ENCODE measurements at regions not wholly inside any gene's neighbourhood (a gene's known extent, or its start where the extent isn't known, plus 50 kb on each side); places are given as distances from the start of the nearest gene placed in this dataset.

GRCh38 chr22:49140911-49141665 is 686.6 kb downstream of the BRD1 start:
- no peak overlapping the region for H3K27ac ChIP-seq (ENCODE audit: low read length)
- no peaks in the 10 kb centered on the region for H3K4me1 ChIP-seq (ENCODE audit: control insufficient read depth in 1 of 2, insufficient read depth in 2 of 2, low read length in 2 of 2)
- no peaks in the 10 kb centered on the region for H3K27me3 ChIP-seq (ENCODE audit: low read depth, low read length)
- H3K9me3 ChIP-seq (ENCODE audit: control insufficient read depth in 1 of 2, low read length in 2 of 2) = no peaks in the 10 kb centered on the region
- no peaks in the 10 kb centered on the region for H3K36me3 ChIP-seq (ENCODE audit: control insufficient read depth in 1 of 2, insufficient read depth in 2 of 2, low read length in 2 of 2)
- no peak overlapping the region for H3K4me3 ChIP-seq (ENCODE audit: low read depth in 1 of 2, low read length in 2 of 2)

DNA sequence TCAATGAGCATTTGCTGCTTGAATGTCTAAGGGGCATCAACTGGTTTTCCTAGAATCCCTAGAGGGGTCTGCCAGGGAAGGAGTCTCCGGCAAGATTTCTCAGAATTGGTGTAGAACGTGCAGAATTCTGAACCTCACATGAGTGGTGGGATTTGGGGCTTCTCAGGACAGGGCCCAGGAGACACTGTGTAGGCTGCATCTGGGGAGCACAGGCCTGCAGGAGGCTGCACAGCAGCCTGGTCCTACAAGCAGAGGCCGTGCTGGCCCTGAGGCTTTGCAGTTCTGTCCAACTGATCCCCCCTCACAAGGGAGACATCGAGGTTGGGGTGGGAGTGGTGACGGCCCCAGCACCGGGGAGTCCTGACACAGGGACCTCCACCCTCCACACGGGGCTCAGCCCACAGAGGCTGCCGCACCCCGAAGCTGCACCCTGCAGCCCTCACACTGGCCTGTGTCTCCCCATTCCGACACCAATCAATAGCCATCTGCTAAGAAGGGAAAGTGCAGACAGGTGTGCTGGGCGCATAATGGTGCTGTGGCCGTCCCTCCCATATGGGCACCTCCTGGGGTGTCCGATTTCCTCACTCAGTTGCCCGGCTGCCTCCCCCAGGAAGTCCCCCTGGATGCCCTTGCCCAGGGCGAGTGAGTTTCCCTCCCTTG is 688.1 kb downstream of the BRD1 start:
- Histone ChIP-seq H3K36me3 (ENCODE audit: control insufficient read depth in 1 of 2, insufficient read depth in 2 of 2, low read length in 2 of 2) (no peaks in the 10 kb centered on the region), H3K27ac (ENCODE audit: low read length) (no peak overlapping the region), H3K4me1 (ENCODE audit: control insufficient read depth in 1 of 2, insufficient read depth in 2 of 2, low read length in 2 of 2) (no peaks in the 10 kb centered on the region), H3K4me3 (ENCODE audit: low read depth in 1 of 2, low read length in 2 of 2) (no peak overlapping the region), H3K9me3 (ENCODE audit: control insufficient read depth in 1 of 2, low read length in 2 of 2) (no peaks in the 10 kb centered on the region), H3K27me3 (ENCODE audit: low read depth, low read length) (no peaks in the 10 kb centered on the region)

DNA sequence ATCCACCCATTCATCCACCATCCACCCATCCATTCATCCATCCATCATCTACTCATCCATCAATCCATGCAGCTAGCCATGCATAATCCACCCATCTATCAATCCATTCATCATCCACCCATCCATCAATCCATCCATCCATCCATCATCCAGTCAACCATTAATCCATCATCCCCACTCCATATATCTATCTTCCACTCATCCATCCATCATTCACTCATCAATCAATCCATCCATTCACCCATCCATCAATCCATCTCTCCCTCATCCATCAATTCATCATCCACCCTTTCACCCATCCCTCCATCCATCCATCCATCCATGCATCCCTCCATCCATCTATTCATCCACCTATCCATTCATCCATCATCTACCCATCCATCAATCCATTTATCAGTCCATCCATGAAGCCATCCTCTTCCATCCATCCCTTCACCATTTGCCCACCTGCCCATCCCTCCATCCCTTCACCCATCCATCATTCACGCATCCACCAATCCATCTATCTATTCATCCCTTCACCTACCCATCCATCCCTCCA is 689.4 kb downstream of the BRD1 start:
- Histone ChIP-seq H3K27ac (ENCODE audit: low read length) (no peak overlapping the region), H3K27me3 (ENCODE audit: low read depth, low read length) (no peaks in the 10 kb centered on the region), H3K9me3 (ENCODE audit: control insufficient read depth in 1 of 2, low read length in 2 of 2) (no peaks in the 10 kb centered on the region), H3K4me3 (ENCODE audit: low read depth in 1 of 2, low read length in 2 of 2) (no peak overlapping the region), H3K4me1 (ENCODE audit: control insufficient read depth in 1 of 2, insufficient read depth in 2 of 2, low read length in 2 of 2) (no peaks in the 10 kb centered on the region), H3K36me3 (ENCODE audit: control insufficient read depth in 1 of 2, insufficient read depth in 2 of 2, low read length in 2 of 2) (no peaks in the 10 kb centered on the region)

- Histone ChIP-seq H3K36me3 (ENCODE audit: control insufficient read depth in 1 of 2, insufficient read depth in 2 of 2, low read length in 2 of 2) (no peaks in the 10 kb centered on the region), H3K4me1 (ENCODE audit: control insufficient read depth in 1 of 2, insufficient read depth in 2 of 2, low read length in 2 of 2) (no peaks in the 10 kb centered on the region), H3K27ac (ENCODE audit: low read length) (no peak overlapping the region), H3K27me3 (ENCODE audit: low read depth, low read length) (no peaks in the 10 kb centered on the region), H3K9me3 (ENCODE audit: control insufficient read depth in 1 of 2, low read length in 2 of 2) (no peaks in the 10 kb centered on the region), H3K4me3 (ENCODE audit: low read depth in 1 of 2, low read length in 2 of 2) (no peak overlapping the region)
These were observed 690.4 kb downstream of the BRD1 start for GRCh38 chr22:49137206-49137840.

- Histone ChIP-seq H3K27ac (ENCODE audit: low read length) (no peak overlapping the region), H3K27me3 (ENCODE audit: low read depth, low read length) (no peaks in the 10 kb centered on the region), H3K9me3 (ENCODE audit: control insufficient read depth in 1 of 2, low read length in 2 of 2) (no peaks in the 10 kb centered on the region), H3K4me1 (ENCODE audit: control insufficient read depth in 1 of 2, insufficient read depth in 2 of 2, low read length in 2 of 2) (no peaks in the 10 kb centered on the region), H3K4me3 (ENCODE audit: low read depth in 1 of 2, low read length in 2 of 2) (no peak overlapping the region), H3K36me3 (ENCODE audit: control insufficient read depth in 1 of 2, insufficient read depth in 2 of 2, low read length in 2 of 2) (no peaks in the 10 kb centered on the region)
These were observed 690.9 kb downstream of the BRD1 start for GRCh38 chr22:49136816-49137180.

DNA sequence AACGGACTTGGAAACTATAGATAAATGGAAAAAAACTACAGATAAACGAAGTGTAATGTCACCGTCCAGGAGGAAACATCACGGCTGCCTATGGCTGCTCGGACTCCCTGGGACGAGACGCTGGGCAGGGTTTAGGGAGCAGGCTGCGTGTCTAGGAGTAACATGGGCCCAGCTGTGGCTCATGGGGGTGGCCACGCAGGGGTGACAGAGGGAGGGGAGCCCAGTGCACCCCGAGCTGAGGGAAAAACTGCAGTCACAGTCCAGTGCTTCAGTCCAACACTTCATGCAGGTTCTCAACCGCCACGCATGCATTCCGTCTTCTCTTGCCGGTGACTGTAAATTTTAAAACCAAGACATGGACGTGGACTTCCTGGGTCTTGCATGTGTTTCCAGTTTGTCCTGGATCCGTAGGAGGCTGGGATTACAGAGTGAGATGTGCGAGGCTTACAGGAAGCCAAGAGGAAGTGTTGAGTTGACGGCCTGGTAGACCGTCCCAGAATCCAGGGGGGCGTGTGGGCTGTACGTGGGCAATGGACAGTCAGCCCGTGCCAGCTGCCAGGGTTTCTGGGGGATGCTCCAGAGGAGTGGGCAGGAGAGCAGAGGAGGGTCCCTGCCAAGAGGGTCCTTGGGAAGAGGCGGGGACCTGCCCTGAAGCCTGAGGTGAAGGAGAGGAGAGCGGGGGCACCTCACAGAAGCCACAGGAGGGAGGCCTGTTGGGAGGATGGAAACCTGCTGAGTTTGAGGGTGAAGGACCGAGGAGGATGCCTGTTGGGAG is 691.4 kb downstream of the BRD1 start:
- Histone ChIP-seq H3K9me3 (ENCODE audit: control insufficient read depth in 1 of 2, low read length in 2 of 2) (no peaks in the 10 kb centered on the region), H3K4me1 (ENCODE audit: control insufficient read depth in 1 of 2, insufficient read depth in 2 of 2, low read length in 2 of 2) (no peaks in the 10 kb centered on the region), H3K36me3 (ENCODE audit: control insufficient read depth in 1 of 2, insufficient read depth in 2 of 2, low read length in 2 of 2) (no peaks in the 10 kb centered on the region), H3K27ac (ENCODE audit: low read length) (no peak overlapping the region), H3K27me3 (ENCODE audit: low read depth, low read length) (no peaks in the 10 kb centered on the region), H3K4me3 (ENCODE audit: low read depth in 1 of 2, low read length in 2 of 2) (no peak overlapping the region)

GRCh38 chr22:49134076-49134475 is 693.6 kb downstream of the BRD1 start:
- H3K4me3 ChIP-seq (ENCODE audit: low read depth in 1 of 2, low read length in 2 of 2) = no peak overlapping the region
- H3K4me1 ChIP-seq (ENCODE audit: control insufficient read depth in 1 of 2, insufficient read depth in 2 of 2, low read length in 2 of 2) = no peaks in the 10 kb centered on the region
- H3K27ac ChIP-seq (ENCODE audit: low read length) = no peak overlapping the region
- H3K9me3 ChIP-seq (ENCODE audit: control insufficient read depth in 1 of 2, low read length in 2 of 2) = no peaks in the 10 kb centered on the region
- no peaks in the 10 kb centered on the region for H3K27me3 ChIP-seq (ENCODE audit: low read depth, low read length)
- no peaks in the 10 kb centered on the region for H3K36me3 ChIP-seq (ENCODE audit: control insufficient read depth in 1 of 2, insufficient read depth in 2 of 2, low read length in 2 of 2)

- Histone ChIP-seq H3K4me1 (ENCODE audit: control insufficient read depth in 1 of 2, insufficient read depth in 2 of 2, low read length in 2 of 2) (no peaks in the 10 kb centered on the region), H3K4me3 (ENCODE audit: low read depth in 1 of 2, low read length in 2 of 2) (no peak overlapping the region), H3K27me3 (ENCODE audit: low read depth, low read length) (no peaks in the 10 kb centered on the region), H3K9me3 (ENCODE audit: control insufficient read depth in 1 of 2, low read length in 2 of 2) (no peaks in the 10 kb centered on the region), H3K27ac (ENCODE audit: low read length) (no peak overlapping the region), H3K36me3 (ENCODE audit: control insufficient read depth in 1 of 2, insufficient read depth in 2 of 2, low read length in 2 of 2) (no peaks in the 10 kb centered on the region)
These were observed 694.1 kb downstream of the BRD1 start for GRCh38 chr22:49133541-49133940.

DNA sequence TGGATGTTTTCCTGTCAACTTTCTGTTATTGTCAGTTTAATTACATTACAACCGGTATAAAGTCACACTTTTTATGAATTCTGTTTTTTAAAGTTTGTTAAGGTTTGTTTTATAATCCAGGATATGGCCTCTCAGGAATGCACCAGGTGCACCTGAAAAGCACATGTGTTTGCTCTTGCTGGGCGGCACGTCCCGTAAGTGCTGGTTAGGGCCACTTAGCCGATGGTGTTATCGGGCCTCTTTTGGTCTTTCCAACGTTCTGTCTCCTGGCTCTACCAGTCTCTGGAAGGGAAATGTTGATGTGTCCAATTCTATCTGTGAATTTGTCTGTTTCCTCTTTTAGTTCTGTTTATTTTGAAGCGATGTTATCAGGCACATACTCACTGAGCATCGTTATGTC is 695.7 kb downstream of the BRD1 start:
- H3K36me3 ChIP-seq (ENCODE audit: control insufficient read depth in 1 of 2, insufficient read depth in 2 of 2, low read length in 2 of 2) = no peaks in the 10 kb centered on the region
- no peaks in the 10 kb centered on the region for H3K27me3 ChIP-seq (ENCODE audit: low read depth, low read length)
- no peaks in the 10 kb centered on the region for H3K9me3 ChIP-seq (ENCODE audit: control insufficient read depth in 1 of 2, low read length in 2 of 2)
- no peaks in the 10 kb centered on the region for H3K4me1 ChIP-seq (ENCODE audit: control insufficient read depth in 1 of 2, insufficient read depth in 2 of 2, low read length in 2 of 2)
- H3K27ac ChIP-seq (ENCODE audit: low read length) = no peak overlapping the region
- H3K4me3 ChIP-seq (ENCODE audit: low read depth in 1 of 2, low read length in 2 of 2) = no peak overlapping the region

- Histone ChIP-seq H3K9me3 (ENCODE audit: control insufficient read depth in 1 of 2, low read length in 2 of 2) (no peaks in the 10 kb centered on the region), H3K27me3 (ENCODE audit: low read depth, low read length) (no peaks in the 10 kb centered on the region), H3K4me3 (ENCODE audit: low read depth in 1 of 2, low read length in 2 of 2) (no peak overlapping the region), H3K36me3 (ENCODE audit: control insufficient read depth in 1 of 2, insufficient read depth in 2 of 2, low read length in 2 of 2) (no peaks in the 10 kb centered on the region), H3K4me1 (ENCODE audit: control insufficient read depth in 1 of 2, insufficient read depth in 2 of 2, low read length in 2 of 2) (no peaks in the 10 kb centered on the region), H3K27ac (ENCODE audit: low read length) (no peak overlapping the region)
These were observed 697.9 kb downstream of the BRD1 start for GRCh38 chr22:49129736-49130135.

GRCh38 chr22:49128874-49129273 is 698.8 kb downstream of the BRD1 start:
- Histone ChIP-seq H3K4me1 (ENCODE audit: control insufficient read depth in 1 of 2, insufficient read depth in 2 of 2, low read length in 2 of 2) (no peaks in the 10 kb centered on the region), H3K9me3 (ENCODE audit: control insufficient read depth in 1 of 2, low read length in 2 of 2) (no peaks in the 10 kb centered on the region), H3K27ac (ENCODE audit: low read length) (no peak overlapping the region), H3K27me3 (ENCODE audit: low read depth, low read length) (no peaks in the 10 kb centered on the region), H3K36me3 (ENCODE audit: control insufficient read depth in 1 of 2, insufficient read depth in 2 of 2, low read length in 2 of 2) (no peaks in the 10 kb centered on the region), H3K4me3 (ENCODE audit: low read depth in 1 of 2, low read length in 2 of 2) (no peak overlapping the region)

Data from muscle layer of duodenum (tissue), 2 donors.